ENCODE measurements at regions not wholly inside any gene's neighbourhood (a gene's known extent, or its start where the extent isn't known, plus 50 kb on each side); places are given as distances from the start of the nearest gene placed in this dataset.

GRCh38 chr3:187919048-187919447 is 173.8 kb upstream of the BCL6 start:
- Histone ChIP-seq H3K4me3 (no peak overlapping the region), H3K4me1 (peaks cover 46% of the 10 kb centered on the region), H3K27ac (0 out of 6 replicates have a peak overlapping the region, but pooled peaks of 1 of the 2 experiments have one; percentile 15), H3K4me2 (no peak overlapping the region), H3K9me3 (peaks cover 1% of the 10 kb centered on the region; the same call in 2 of the 3 replicates)
- CTCF ChIA-PET = interaction anchor here (1.5 kb wide), 1 partner anchor 170 kb away, joined by 3 read pairs; no protein-coding TSS in a partner anchor
- TF ChIP-seq CBX8 (IDR thresholded peaks at IDR 0.05) (no peak), KDM5A (IDR thresholded peaks at IDR 0.05) (no peak), TP53 (CRISPR knock-in tag; IDR thresholded peaks at IDR 0.05) (no peak), POLR2AphosphoS2 (conservative IDR thresholded peaks at IDR 0.05; ENCODE audit: low read length) (no peak), ZSCAN20 (CRISPR knock-in tag; IDR thresholded peaks at IDR 0.05) (no peak), RFX5 (IDR thresholded peaks at IDR 0.05) (no peak), CBX2 (IDR thresholded peaks at IDR 0.05; ENCODE audit: borderline replicate concordance, low read depth) (no peak), SREBF2 (IDR thresholded peaks at IDR 0.05) (no peak), FOSL2 (IDR thresholded peaks at IDR 0.05) (no peak), FOSL2 (CRISPR knock-in tag; IDR thresholded peaks at IDR 0.05) (no peak), NFE2L2 (conservative IDR thresholded peaks at IDR 0.05; ENCODE audit: low read length) (no peak), KDM1A (IDR thresholded peaks at IDR 0.05; ENCODE audit: low read depth) (no peak), PBX3 (IDR thresholded peaks at IDR 0.05) (no peak), POLR2A (IDR thresholded peaks at IDR 0.05; ENCODE audit: low read length) (no peak), FOXS1 (CRISPR knock-in tag; IDR thresholded peaks at IDR 0.05) (no peak), FOSB (CRISPR knock-in tag; IDR thresholded peaks at IDR 0.05) (no peak), REST (IDR thresholded peaks at IDR 0.05) (no peak)
- FAIRE-seq = no peak
- POLR2A ChIA-PET = no interaction called here
- ATAC-seq = no peak
- no peak for DNase-seq (ENCODE audit: low read depth in 1 of 2, low spot score in 1 of 2)
- 93% methylated on average over 6 of the region's 6 CpGs for WGBS (ENCODE audit: missing lambda C conversion rate)

- Histone ChIP-seq H3K9me3 (peaks cover 6% of the 10 kb centered on the region), H3K4me3 (no peak overlapping the region), H3K4me2 (no peak overlapping the region), H3K4me1 (peaks cover 41% of the 10 kb centered on the region), H3K27ac (peak overlapping the region in 1 of 2 experiments; percentile 51; a peak in 3 of 6 replicates)
- FAIRE-seq (no peak), DNase-seq (ENCODE audit: low read depth in 1 of 2, low spot score in 1 of 2) (no peak), ATAC-seq (no peak)
- TF ChIP-seq SREBF2 (IDR thresholded peaks at IDR 0.05) = no peak
- TF ChIP-seq HOXA7 (CRISPR knock-in tag; IDR thresholded peaks at IDR 0.05) = no peak
- CTCF ChIA-PET = no interaction called here
- POLR2A ChIA-PET = no interaction called here
- 85% methylated on average over 3 of the region's 3 CpGs for WGBS (ENCODE audit: missing lambda C conversion rate)
Observed at GRCh38 chr3:187919544-187919943, 174.3 kb upstream of the BCL6 start.

- ChIA-PET POLR2A (no interaction called here), CTCF (no interaction called here)
- TF ChIP-seq E2F6 (IDR thresholded peaks at IDR 0.05; ENCODE audit: borderline replicate concordance, low read depth) (no peak), ZFP36 (IDR thresholded peaks at IDR 0.05; ENCODE audit: borderline replicate concordance, partially characterized antibody) (no peak), EHMT2 (IDR thresholded peaks at IDR 0.05; ENCODE audit: low read depth) (no peak), KDM5A (IDR thresholded peaks at IDR 0.05) (no peak)
- no peak overlapping the region for H3K4me3 ChIP-seq
- no peak overlapping the region for H3K4me2 ChIP-seq
- DNase-seq (ENCODE audit: low read depth in 1 of 2, low spot score in 1 of 2) = no peak
- no peak for FAIRE-seq
- peaks cover 36% of the 10 kb centered on the region for H3K4me1 ChIP-seq
- H3K27ac ChIP-seq = no peak overlapping the region
- ATAC-seq = no peak
- H3K9me3 ChIP-seq = peaks cover 11% of the 10 kb centered on the region
- 52% methylated on average over 1 of the region's 1 CpG for WGBS (ENCODE audit: missing lambda C conversion rate)
Observed at GRCh38 chr3:187920030-187920429, 174.8 kb upstream of the BCL6 start.

All from A549 (cell line).